Peyer's patch (tissue), 4 donors: ENCODE measurements at regions not wholly inside any gene's neighbourhood (a gene's known extent, or its start where the extent isn't known, plus 50 kb on each side); places are given as distances from the start of the nearest gene placed in this dataset.

Experiments
- DNase-seq, 3 donors: peaks; one replicate each; pipeline ENCODE4 v3.0.0-alpha.2; 2017 to 2019
- H3K27ac ChIP-seq, 4 donors: fragments of 200-600 bp; sonication (generic); one replicate each; pipeline ENCODE4 v1.5.1; 2016 to 2019
- H3K27me3 ChIP-seq, 2 donors: fragments of 200-600 bp; sonication (generic); one replicate each; pipeline ENCODE4 v1.5.1; 2019
- H3K36me3 ChIP-seq, 3 donors: fragments of 200-600 bp; sonication (generic); one replicate each; pipeline ENCODE4 v1.5.1; 2016 to 2019
- H3K4me1 ChIP-seq, 4 donors: fragments of 200-600 bp; sonication (generic); one replicate each; pipeline ENCODE4 v1.5.1; 2016 to 2019
- H3K4me3 ChIP-seq, 4 donors: fragments of 200-600 bp; sonication (generic); 1 replicate in 3 of 4; 2 replicates in 1 of 4; pipeline ENCODE4 v1.5.1; 2016 to 2019; ENCODE audit warnings: mild to moderate bottlenecking in 1 of 4
- H3K9me3 ChIP-seq, 4 donors: fragments of 200-600 bp; sonication (generic); one replicate each; pipeline ENCODE4 v1.5.1; 2016 to 2019; ENCODE audit warnings: mild to moderate bottlenecking in 1 of 4
- POLR2A ChIP-seq, 2 donors: fragments of 450-650 bp; IDR thresholded peaks; one replicate each; pipeline ENCODE4 v1.5.1; 2017; ENCODE audit warnings: antibody characterized with exemption in 2 of 2, mild to moderate bottlenecking in 2 of 2, moderate library complexity in 2 of 2
- TF ChIP-seq, protein P1 (sequence below), 6 experiments: fragments of 450-650 bp in 4 of 6; fragments of 200-600 bp in 2 of 6; sonication (generic) in 1 of 6; IDR thresholded peaks; one replicate each; pipeline ENCODE4 v1.5.1; 2017 to 2019; ENCODE audit warnings: antibody characterized with exemption in 6 of 6, mild to moderate bottlenecking in 3 of 6, moderate library complexity in 1 of 6

DNA sequence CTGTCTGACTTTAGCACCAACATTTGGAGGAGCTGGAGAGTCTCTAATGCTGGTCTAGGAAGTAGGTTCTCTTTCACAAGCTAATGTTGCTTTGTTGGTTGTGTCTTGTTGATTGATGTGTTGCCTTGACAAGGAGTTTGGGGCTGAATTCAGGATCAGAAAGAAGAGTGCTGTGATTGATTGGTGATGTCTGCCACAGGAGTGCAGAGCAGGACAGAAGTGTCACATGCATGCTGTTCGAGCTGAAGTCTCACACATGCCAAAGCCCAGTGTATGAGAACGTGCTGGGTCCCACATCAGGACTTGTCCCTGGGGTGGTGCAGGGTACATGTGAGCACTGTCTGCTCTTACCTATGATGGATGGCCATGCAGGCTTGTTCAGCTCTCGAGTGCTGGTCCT is 694.4 kb downstream of the MATN1 start:
- Histone ChIP-seq H3K36me3 (no peaks in the 10 kb centered on the region), H3K27ac (no peak overlapping the region), H3K4me1 (no peaks in the 10 kb centered on the region), H3K9me3 (peaks cover 0 to 3% (median 0%) of the 10 kb centered on the region in 4 donors), H3K4me3 (no peak overlapping the region), H3K27me3 (no peaks in the 10 kb centered on the region)
- TF ChIP-seq POLR2A (IDR thresholded peaks at IDR 0.05): no peak
- TF ChIP-seq, protein P1, sequence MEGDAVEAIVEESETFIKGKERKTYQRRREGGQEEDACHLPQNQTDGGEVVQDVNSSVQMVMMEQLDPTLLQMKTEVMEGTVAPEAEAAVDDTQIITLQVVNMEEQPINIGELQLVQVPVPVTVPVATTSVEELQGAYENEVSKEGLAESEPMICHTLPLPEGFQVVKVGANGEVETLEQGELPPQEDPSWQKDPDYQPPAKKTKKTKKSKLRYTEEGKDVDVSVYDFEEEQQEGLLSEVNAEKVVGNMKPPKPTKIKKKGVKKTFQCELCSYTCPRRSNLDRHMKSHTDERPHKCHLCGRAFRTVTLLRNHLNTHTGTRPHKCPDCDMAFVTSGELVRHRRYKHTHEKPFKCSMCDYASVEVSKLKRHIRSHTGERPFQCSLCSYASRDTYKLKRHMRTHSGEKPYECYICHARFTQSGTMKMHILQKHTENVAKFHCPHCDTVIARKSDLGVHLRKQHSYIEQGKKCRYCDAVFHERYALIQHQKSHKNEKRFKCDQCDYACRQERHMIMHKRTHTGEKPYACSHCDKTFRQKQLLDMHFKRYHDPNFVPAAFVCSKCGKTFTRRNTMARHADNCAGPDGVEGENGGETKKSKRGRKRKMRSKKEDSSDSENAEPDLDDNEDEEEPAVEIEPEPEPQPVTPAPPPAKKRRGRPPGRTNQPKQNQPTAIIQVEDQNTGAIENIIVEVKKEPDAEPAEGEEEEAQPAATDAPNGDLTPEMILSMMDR (IDR thresholded peaks at IDR 0.05): no peak
- DNase-seq: peak in 1 of 3 donors; percentile 9

DNA sequence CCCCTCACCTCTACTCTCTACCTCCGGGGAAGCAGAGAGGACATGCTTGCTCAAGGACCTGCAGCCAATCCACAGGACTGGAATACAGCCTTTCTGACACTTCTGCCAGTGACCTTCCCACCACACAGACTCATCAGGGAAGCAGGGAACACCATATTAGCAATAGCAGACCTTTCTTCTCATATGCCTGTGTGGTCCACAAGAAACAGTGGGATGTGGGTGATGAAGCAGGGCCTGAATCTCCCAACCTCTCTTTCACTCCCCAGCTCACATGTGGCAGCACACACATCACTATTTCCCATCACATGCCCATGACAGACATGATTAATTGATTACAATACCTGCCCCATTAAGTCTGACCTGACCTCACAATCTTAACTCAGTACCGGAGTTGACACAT is 695.1 kb downstream of the MATN1 start:
- peaks cover 0 to 3% (median 0%) of the 10 kb centered on the region in 4 donors for H3K9me3 ChIP-seq
- no peak for DNase-seq
- no peaks in the 10 kb centered on the region for H3K4me1 ChIP-seq
- no peak overlapping the region for H3K4me3 ChIP-seq
- H3K27ac ChIP-seq: no peak overlapping the region
- no peaks in the 10 kb centered on the region for H3K36me3 ChIP-seq
- TF ChIP-seq, protein P1 (IDR thresholded peaks at IDR 0.05): no peak
- TF ChIP-seq POLR2A (IDR thresholded peaks at IDR 0.05): no peak
- H3K27me3 ChIP-seq: no peaks in the 10 kb centered on the region

DNA sequence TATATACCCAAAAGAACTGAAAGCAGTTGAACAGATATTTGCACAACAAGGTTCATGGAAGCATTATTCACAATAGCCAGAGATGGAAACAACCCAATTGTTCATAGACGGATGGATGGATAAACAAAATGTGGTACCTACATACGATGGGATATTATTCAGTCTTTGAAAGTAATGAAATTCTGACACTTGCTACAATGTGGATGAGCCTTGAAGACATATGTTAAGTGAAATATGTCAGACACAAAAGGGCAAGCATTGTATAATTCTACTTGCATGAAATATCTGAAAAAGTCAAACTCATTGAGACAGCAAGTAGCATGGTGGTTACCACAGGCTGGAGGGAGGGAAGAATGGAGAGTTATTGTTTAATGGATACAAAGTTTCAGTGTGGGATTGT is 696.1 kb downstream of the MATN1 start:
- TF ChIP-seq, protein P1 (IDR thresholded peaks at IDR 0.05): no peak
- no peak for TF ChIP-seq POLR2A (IDR thresholded peaks at IDR 0.05)

DNA sequence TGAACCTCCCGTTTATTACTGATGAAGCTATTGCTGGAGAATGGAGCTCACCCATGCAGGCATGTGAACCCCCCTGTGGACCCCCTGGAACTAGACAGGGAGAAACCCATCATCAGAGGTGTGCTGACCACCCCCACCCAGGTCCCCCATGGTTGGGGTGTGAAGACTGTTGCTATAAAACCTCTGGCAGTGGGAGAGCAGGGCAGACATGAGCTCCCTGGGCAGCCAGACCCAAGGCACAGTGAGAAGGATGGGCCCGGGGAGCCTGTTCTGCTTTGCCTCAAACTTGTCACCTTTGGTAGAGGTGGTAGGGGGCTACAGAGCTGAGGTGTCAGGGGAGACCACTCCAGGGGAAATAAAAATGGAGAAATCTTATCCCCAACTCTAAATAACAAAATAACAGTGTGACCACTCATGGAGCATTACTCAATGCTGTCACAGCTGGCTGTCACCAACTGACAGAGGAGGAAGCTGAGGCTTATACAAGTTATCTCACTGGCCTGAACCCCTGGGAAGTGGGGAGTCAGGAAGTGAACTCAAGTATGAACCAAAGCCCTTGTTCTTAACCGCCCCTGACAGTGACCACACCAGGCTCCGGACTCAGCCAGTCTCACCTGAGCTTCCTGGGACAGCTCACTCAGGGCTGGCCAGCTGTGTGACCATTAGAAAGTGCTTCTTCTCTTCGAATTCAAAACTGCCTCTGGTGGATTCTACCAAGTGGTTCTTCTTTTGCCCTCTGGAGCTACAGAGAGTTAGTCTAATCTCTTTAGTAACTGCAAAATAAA is 698.8 kb downstream of the MATN1 start:
- DNase-seq: peak in 1 of 3 donors; percentile 23
- H3K4me1 ChIP-seq: no peaks in the 10 kb centered on the region
- H3K27ac ChIP-seq: no peak overlapping the region
- H3K9me3 ChIP-seq: no peaks in the 10 kb centered on the region
- no peaks in the 10 kb centered on the region for H3K36me3 ChIP-seq
- H3K27me3 ChIP-seq: no peaks in the 10 kb centered on the region
- TF ChIP-seq, protein P1 (IDR thresholded peaks at IDR 0.05): no peak
- TF ChIP-seq POLR2A (IDR thresholded peaks at IDR 0.05): no peak
- no peak overlapping the region for H3K4me3 ChIP-seq

More for the DNA sequence above, 696.1 kb downstream of the MATN1 start:
- H3K36me3 ChIP-seq: no peaks in the 10 kb centered on the region
- H3K27me3 ChIP-seq: no peaks in the 10 kb centered on the region
- H3K4me1 ChIP-seq: no peaks in the 10 kb centered on the region
- peaks cover 0 to 2% (median 0%) of the 10 kb centered on the region in 4 donors for H3K9me3 ChIP-seq
- H3K4me3 ChIP-seq: no peak overlapping the region
- DNase-seq: no peak
- no peak overlapping the region for H3K27ac ChIP-seq

DNA sequence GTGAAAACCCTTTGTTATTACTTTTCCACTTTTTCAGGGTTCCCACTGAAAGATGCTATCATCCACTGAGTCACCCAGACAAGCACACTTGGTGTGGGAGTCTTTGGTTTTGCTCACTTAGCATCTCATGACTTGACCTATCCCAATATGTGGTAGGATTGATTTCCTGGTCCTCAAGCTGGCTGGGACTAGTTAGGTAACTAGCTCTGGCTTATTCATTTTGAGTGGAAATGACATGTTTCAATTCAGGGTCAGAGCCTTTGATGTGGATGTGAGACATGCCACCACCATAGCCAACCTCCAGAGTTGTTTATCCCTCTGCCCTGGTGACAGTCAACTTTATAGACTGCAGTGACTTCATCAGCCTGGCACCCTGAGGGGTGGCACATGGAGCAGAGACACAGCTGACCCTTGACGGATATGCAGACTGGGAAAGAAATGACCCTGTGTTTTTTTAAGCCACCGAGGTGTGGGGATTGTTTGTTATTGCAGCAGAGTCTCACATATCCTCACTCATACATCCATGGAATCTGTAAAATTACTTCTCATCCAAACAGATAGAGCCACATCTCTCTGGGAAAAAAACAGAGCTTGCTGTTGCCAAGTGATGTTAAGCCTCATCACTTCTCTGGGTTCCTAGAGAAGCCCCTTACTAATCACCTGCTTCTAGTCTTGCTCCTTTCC is 699.9 kb downstream of the MATN1 start:
- Histone ChIP-seq H3K27me3 (no peaks in the 10 kb centered on the region), H3K4me1 (no peaks in the 10 kb centered on the region), H3K4me3 (no peak overlapping the region), H3K36me3 (no peaks in the 10 kb centered on the region), H3K27ac (no peak overlapping the region), H3K9me3 (no peaks in the 10 kb centered on the region)
- no peak for DNase-seq
- TF ChIP-seq, protein P1 (IDR thresholded peaks at IDR 0.05): no peak
- no peak for TF ChIP-seq POLR2A (IDR thresholded peaks at IDR 0.05)
